ENCODE measurements at regions not wholly inside any gene's neighbourhood (a gene's known extent, or its start where the extent isn't known, plus 50 kb on each side); places are given as distances from the start of the nearest gene placed in this dataset.
A peak's percentile ranks its signal among the peaks of the same experiment; 100 is the strongest.

DNA sequence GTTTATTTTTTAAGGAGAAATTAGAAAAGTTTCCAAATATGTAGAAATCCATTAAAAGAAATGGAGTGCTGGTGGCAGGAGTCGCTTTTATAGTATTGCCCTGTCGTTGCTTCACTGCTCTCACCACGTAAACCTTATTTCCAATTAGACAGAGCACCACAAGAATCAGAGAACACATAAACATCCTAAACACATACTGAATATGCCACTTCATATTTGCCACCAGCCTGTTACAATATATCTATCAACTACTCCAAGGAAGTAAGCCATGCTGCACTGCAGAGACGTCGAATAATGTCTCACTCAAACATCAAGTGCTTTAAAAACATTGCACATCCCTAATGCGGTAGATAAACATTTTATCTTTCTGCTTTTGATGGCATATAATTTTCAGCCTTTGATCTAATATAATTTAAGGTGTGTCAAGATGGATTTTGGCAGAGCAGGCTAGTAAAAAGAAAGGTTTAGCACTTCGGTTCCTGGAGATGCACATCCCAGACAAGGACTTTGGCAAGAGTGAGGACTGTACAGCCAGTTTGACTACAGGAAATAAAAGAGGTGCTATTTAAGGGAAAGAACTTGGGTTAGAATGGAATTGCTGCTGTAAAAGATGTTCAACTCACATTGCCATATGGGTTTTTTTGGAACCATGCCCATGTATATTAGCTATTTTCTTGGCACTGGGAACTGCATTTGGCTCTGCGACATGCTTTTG is 932.3 kb downstream of the EFNB2 start:
- Mint-ChIP-seq H3K4me3 (no peak overlapping the region), H3K4me1 (no peaks in the 10 kb centered on the region), H3K27ac (no peak overlapping the region), H3K27me3 (no peaks in the 10 kb centered on the region), H3K36me3 (ENCODE audit: low read depth) (no peaks in the 10 kb centered on the region), H3K9me3 (peaks cover 14% of the 10 kb centered on the region)
- DNase-seq, result no peak
- ATAC-seq, result no peak

DNA sequence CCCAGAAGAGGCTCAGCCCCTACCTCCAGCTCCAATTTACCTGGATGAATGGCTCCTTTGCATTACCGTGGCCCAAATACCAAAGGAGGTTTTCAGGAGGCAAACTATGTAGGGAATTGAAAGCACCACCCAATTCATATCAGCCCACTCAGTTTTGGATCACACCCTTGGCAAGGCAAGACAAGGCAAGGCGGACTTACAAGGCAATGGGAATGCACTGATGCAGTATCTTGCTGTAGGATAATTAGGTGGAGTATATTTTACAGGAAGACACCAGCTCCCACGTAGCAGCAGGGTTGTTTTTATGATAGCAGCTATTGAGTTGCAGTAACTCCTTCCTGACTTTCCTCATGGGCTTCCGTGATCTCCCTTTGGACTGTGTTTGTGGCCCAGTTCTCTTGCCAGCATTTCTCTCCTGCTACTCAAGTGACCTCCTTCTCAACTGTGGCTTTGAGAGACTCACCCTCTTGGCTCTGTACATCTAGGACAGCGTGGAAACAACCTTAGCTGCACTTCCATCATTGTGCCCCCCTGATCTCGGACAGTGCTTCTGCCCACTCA is 935.9 kb downstream of the EFNB2 start:
- no peaks in the 10 kb centered on the region for H3K36me3 Mint-ChIP-seq (ENCODE audit: low read depth)
- ATAC-seq (no peak), DNase-seq (no peak)
- H3K27ac Mint-ChIP-seq, result no peak overlapping the region
- H3K4me3 Mint-ChIP-seq, result no peak overlapping the region
- peaks cover 14% of the 10 kb centered on the region for H3K9me3 Mint-ChIP-seq
- H3K4me1 Mint-ChIP-seq, result no peaks in the 10 kb centered on the region
- H3K27me3 Mint-ChIP-seq, result no peaks in the 10 kb centered on the region

DNA sequence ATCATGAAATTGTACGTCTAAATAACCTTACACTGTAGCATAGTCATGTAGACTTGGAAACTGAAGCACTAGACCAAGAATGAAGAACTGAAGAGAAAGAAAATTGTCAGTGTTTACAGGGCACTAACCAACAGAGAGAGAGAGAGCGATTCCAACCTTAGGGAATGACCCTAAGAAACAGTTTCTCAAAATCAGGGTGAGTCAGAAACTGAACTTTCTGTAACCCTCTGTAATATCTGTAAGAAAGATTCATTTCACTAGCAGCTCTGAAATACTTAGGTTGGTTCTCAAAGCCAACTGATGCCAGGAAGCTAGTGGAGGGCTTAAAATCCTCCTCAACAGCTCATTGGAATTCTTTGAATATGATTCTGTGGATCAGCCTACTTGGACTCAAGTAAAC is 936.9 kb downstream of the EFNB2 start:
- ATAC-seq (no peak), DNase-seq (no peak)
- Mint-ChIP-seq H3K27ac (no peak overlapping the region), H3K9me3 (peaks cover 14% of the 10 kb centered on the region), H3K4me1 (no peaks in the 10 kb centered on the region), H3K4me3 (no peak overlapping the region), H3K27me3 (no peaks in the 10 kb centered on the region), H3K36me3 (ENCODE audit: low read depth) (no peaks in the 10 kb centered on the region)

DNA sequence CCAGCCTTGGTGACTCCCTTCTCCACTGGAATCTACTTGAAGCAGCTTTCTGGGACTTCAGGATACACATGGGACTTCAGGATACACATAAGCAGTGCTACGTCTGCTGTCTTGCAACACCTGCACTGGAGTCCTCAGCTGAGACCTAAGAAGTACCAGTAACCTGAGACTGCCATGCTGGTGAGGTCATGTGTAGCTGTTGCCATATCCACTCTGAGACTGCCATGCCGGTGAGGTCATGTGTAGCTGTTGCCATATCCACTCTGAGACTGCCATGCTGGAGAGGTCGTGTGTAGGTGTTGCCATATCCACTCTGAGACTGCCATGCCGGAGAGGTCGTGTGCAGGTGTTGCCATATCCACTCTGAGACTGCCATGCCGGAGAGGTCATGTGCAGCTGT is 937.9 kb downstream of the EFNB2 start:
- peaks cover 14% of the 10 kb centered on the region for H3K9me3 Mint-ChIP-seq
- DNase-seq (no peak), ATAC-seq (no peak)
- no peaks in the 10 kb centered on the region for H3K36me3 Mint-ChIP-seq (ENCODE audit: low read depth)
- no peak overlapping the region for H3K27ac Mint-ChIP-seq
- no peak overlapping the region for H3K4me3 Mint-ChIP-seq
- H3K27me3 Mint-ChIP-seq, result no peaks in the 10 kb centered on the region
- no peaks in the 10 kb centered on the region for H3K4me1 Mint-ChIP-seq

DNA sequence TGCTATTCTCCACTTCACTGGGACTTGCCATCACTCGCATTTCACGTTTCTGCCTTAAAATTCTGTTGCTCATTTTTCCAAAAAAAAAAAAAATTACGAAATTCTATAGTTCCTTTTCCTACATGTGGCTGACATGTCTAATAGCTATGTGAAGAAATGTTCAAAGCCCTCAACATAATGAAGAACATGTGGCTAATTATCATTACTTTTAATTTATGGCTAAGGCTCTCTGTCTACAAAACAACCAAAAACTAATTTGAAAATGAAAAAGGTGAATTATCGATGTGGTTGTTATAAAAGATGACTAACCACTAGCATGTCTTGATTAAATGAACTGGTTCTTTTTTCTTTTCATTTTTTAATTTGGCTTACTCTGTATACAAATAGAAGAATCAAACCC is 940.0 kb downstream of the EFNB2 start:
- H3K4me1 Mint-ChIP-seq, result no peaks in the 10 kb centered on the region
- H3K27ac Mint-ChIP-seq, result no peak overlapping the region
- no peak for DNase-seq
- no peaks in the 10 kb centered on the region for H3K36me3 Mint-ChIP-seq (ENCODE audit: low read depth)
- no peak for ATAC-seq
- H3K9me3 Mint-ChIP-seq, result peaks cover 4% of the 10 kb centered on the region
- H3K27me3 Mint-ChIP-seq, result no peaks in the 10 kb centered on the region
- H3K4me3 Mint-ChIP-seq, result no peak overlapping the region

DNA sequence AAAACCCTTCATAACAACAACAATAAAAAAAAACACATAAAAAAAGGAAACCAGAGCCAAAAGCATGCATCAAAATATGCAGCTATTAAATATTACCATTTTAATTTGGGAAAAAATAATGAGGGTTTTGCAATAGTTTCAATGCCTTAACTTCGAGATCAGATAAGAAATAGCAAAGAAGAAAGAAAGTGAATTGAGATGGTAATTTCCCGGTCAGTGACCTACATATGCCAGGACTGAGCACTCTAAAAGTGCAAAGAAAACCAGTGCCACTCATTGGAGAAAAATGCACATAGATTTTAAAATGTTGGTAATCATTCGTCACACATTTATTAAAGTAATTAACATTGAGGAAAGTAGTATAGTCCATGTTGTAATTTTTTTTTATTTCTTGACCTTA is 944.2 kb downstream of the EFNB2 start:
- H3K4me1 Mint-ChIP-seq, result no peaks in the 10 kb centered on the region
- H3K36me3 Mint-ChIP-seq (ENCODE audit: low read depth), result no peaks in the 10 kb centered on the region
- no peak for ATAC-seq
- H3K27me3 Mint-ChIP-seq, result no peaks in the 10 kb centered on the region
- DNase-seq, result no peak
- H3K27ac Mint-ChIP-seq, result no peak overlapping the region
- peaks cover 6% of the 10 kb centered on the region for H3K9me3 Mint-ChIP-seq
- no peak overlapping the region for H3K4me3 Mint-ChIP-seq

DNA sequence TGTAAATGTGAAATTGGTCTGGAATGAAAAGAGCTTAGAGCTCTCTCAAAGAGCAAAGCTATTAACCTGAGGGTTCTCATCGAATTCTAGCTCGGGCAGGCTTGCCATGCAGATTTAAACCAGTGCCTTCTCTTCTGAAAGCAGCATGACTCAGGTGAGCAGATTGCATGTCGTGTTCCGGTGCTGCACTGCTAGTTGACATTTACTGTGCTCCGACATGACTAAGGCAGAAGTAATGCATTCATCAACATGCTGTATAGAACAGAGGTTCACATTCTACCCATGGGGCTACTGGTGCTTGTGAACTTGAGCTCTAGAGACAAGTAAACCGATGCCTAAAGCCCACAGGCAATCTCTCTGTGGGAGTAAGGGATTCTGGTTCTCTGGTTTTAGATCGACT is 947.7 kb downstream of the EFNB2 start:
- Mint-ChIP-seq H3K4me1 (no peaks in the 10 kb centered on the region), H3K9me3 (peaks cover 6% of the 10 kb centered on the region), H3K36me3 (ENCODE audit: low read depth) (no peaks in the 10 kb centered on the region), H3K4me3 (no peak overlapping the region), H3K27ac (no peak overlapping the region), H3K27me3 (no peaks in the 10 kb centered on the region)
- ATAC-seq (no peak), DNase-seq (no peak)

DNA sequence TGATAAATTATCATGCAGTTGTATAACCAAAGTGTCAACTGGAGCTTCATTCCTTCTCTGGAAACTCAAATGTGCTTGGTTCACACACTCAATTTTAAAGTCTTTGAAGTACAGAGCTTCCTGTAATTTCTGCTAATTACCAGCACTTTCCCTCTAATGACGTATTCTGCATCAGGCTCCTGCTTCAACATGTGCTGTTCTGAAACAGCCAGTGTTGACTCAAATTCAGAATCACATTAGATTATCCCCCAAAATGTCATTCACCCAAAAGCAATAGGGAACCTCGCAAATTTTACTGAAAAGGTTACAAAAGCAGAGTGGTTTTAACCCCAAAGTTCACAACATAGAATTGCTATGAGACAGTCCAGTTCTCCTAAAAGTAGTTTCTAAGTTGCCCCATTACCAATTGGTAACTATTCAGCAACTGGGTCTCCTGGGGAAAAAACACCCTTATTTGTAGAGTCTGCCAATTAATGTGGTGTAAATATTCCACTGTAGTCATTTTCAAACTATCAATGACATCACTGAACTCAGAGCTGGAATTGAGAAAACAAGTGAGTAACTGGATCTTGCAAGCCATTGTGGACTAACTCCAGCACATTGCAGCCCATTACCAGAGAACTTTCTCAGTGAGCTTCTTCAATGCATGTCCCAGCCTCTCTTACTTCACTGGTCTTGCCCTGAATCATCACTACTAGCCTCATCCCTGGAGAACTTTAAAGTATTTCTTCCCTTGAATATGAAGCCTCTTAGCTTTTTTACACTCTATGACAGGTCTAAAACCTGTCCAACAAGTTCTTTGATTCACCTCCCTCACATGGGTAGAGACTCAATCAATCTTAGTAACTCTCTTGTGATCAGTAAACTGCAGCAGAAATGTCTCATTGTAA is 955.4 kb downstream of the EFNB2 start:
- DNase-seq, result no peak
- H3K4me3 Mint-ChIP-seq, result no peak overlapping the region
- H3K27ac Mint-ChIP-seq, result no peak overlapping the region
- H3K27me3 Mint-ChIP-seq, result no peaks in the 10 kb centered on the region
- ATAC-seq, result peak; percentile 33
- no peaks in the 10 kb centered on the region for H3K36me3 Mint-ChIP-seq (ENCODE audit: low read depth)
- peaks cover 7% of the 10 kb centered on the region for H3K9me3 Mint-ChIP-seq
- no peaks in the 10 kb centered on the region for H3K4me1 Mint-ChIP-seq

DNA sequence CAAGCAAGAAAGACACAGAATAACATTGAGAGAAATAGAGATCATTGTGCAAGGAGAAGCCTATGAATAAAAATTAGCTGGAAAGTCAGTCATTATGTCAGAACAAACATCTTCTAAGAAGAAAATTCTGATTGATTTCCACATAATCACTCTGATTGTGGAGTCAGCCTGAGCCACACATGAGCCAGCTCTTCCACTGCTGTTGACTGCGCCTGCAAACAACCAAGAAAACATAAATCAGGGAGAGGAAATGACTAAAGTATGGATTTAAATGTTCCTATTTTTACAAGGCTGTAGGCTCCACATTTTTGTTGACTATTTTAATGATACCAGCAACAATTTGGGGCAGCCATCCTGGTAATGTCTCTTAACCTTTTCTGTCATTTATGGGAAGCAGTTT is 962.3 kb downstream of the EFNB2 start:
- DNase-seq (no peak), ATAC-seq (no peak)
- Mint-ChIP-seq H3K27ac (no peak overlapping the region), H3K4me1 (no peaks in the 10 kb centered on the region), H3K27me3 (no peaks in the 10 kb centered on the region), H3K9me3 (peaks cover 12% of the 10 kb centered on the region), H3K36me3 (ENCODE audit: low read depth) (no peaks in the 10 kb centered on the region), H3K4me3 (no peak overlapping the region)

DNA sequence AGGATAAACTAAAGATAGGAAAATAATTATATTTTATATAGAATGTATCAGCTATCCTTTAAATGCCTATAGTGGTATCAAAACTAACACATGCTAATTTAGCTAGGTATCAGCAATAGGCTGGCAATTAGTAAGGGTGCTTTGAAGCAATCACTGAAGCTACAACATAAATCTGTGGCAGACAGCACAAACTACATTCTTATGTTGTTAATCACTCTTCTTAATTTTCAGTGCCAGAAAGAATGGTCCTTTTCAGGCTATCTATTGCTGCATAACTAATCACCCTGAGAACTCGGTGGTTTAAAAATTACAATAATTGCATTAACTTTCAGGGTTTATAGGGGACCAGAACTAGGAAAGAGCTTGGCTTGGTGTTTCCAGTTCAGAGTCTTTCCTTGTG is 963.1 kb downstream of the EFNB2 start:
- H3K4me1 Mint-ChIP-seq, result no peaks in the 10 kb centered on the region
- no peaks in the 10 kb centered on the region for H3K36me3 Mint-ChIP-seq (ENCODE audit: low read depth)
- no peak for ATAC-seq
- no peak for DNase-seq
- no peaks in the 10 kb centered on the region for H3K27me3 Mint-ChIP-seq
- H3K4me3 Mint-ChIP-seq, result no peak overlapping the region
- no peak overlapping the region for H3K27ac Mint-ChIP-seq
- peaks cover 12% of the 10 kb centered on the region for H3K9me3 Mint-ChIP-seq

DNA sequence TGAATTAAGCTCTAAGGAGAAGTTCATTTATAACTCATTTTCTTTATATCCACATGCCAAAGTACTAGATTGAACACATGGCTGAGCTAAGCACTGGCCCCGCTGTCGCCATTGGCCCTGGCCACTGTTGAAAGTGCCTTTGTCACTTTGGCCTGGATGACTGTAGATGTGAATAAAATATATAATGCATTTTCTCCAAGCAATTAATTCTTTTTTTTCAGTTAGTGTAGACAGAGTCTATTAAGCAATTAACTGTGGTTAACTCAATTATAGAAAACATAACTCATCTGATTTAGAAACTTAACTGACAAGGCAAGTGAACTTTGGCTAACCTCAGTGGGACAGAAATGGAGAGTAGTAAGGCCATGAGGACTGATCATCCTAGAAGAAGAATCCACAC is 965.6 kb downstream of the EFNB2 start:
- no peak for ATAC-seq
- no peaks in the 10 kb centered on the region for H3K27me3 Mint-ChIP-seq
- H3K27ac Mint-ChIP-seq, result no peak overlapping the region
- no peaks in the 10 kb centered on the region for H3K36me3 Mint-ChIP-seq (ENCODE audit: low read depth)
- DNase-seq, result no peak
- no peaks in the 10 kb centered on the region for H3K4me1 Mint-ChIP-seq
- no peak overlapping the region for H3K4me3 Mint-ChIP-seq
- H3K9me3 Mint-ChIP-seq, result peaks cover 5% of the 10 kb centered on the region

DNA sequence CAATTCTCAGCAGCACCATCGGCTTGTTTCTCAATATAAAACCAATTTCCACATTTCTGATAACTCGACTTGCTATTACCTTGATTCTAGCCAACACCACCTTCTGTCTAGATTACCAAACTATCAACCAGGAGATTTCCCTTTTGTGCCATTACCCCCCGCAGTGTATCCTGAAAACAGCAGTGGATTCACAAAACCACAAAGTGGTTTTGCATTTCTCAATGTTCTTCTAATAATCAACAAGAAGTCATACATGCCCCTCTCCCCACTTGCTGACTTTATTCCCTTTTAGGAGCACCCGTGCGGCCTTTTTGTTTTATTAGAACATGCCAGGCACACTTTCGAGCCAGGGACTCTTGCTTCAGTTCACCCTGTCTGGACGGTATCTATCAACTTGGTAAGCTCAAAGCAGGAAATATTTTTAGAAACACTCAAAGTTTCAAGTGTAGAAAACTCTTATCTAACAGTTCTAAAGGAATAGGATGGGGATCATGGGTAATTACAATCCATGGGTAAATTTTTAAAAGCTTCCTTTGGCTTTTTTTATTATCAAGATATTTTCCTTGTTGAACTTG is 967.4 kb downstream of the EFNB2 start:
- Mint-ChIP-seq H3K4me1 (no peaks in the 10 kb centered on the region), H3K4me3 (no peak overlapping the region), H3K27ac (no peak overlapping the region), H3K36me3 (ENCODE audit: low read depth) (no peaks in the 10 kb centered on the region), H3K9me3 (no peaks in the 10 kb centered on the region), H3K27me3 (no peaks in the 10 kb centered on the region)
- ATAC-seq (no peak), DNase-seq (no peak)

DNA sequence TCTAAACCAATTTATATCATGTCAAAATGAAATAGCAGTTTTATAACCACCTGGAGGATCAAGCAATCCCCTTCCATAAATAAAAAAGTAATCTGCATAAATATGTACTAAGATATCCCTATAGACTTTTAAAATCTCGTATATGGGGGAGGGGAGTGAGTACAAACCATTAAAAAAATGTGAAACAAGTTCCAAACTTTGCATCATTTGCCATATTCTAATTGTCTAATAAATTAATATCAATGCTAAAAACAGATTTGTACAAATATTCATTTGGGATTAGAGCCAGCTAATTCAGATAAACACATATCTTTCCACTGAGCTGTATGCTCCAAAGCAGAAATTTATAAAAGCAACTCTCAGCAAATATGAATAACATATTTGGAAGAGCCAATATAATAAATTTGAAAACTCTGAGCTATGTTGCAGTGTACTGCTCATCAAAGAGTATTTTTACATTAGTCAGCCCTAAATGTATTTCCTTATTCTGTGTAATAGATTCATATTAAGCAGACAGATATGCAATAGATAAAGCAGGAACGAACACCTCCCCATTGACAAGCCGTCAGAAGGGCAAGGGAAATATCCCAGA is 970.2 kb downstream of the EFNB2 start:
- ATAC-seq (no peak), DNase-seq (no peak)
- no peak overlapping the region for H3K27ac Mint-ChIP-seq
- no peaks in the 10 kb centered on the region for H3K36me3 Mint-ChIP-seq (ENCODE audit: low read depth)
- no peak overlapping the region for H3K4me3 Mint-ChIP-seq
- H3K27me3 Mint-ChIP-seq, result no peaks in the 10 kb centered on the region
- no peaks in the 10 kb centered on the region for H3K9me3 Mint-ChIP-seq
- no peaks in the 10 kb centered on the region for H3K4me1 Mint-ChIP-seq

DNA sequence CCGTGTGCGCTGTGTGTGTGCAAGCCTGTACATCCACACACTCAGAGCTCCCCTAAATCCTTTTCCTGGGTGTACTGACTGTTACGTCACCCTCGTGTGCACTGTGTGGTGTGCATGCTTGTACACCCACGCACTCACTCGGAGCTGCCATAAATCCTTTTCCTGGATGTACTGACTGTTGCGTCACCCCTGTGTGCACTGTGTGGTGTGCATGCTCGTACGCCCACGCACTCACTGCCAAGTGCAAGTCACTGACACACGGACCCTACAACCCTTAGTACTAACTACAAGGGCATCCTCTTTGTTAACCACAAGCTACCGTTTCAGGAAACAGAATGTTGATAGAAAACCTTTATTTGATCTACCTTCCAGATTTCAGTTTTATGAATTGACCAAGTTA is 983.4 kb downstream of the EFNB2 start:
- DNase-seq (no peak), ATAC-seq (no peak)
- Mint-ChIP-seq H3K4me3 (no peak overlapping the region), H3K27ac (no peak overlapping the region), H3K27me3 (no peaks in the 10 kb centered on the region), H3K4me1 (no peaks in the 10 kb centered on the region), H3K36me3 (ENCODE audit: low read depth) (no peaks in the 10 kb centered on the region), H3K9me3 (peaks cover 5% of the 10 kb centered on the region)
